ENCODE measurements at regions not wholly inside any gene's neighbourhood (a gene's known extent, or its start where the extent isn't known, plus 50 kb on each side); places are given as distances from the start of the nearest gene placed in this dataset.

GRCh38 chr2:45285311-45285710 lies 276.1 kb upstream of the SIX2 start:
- TF ChIP-seq, protein P1, sequence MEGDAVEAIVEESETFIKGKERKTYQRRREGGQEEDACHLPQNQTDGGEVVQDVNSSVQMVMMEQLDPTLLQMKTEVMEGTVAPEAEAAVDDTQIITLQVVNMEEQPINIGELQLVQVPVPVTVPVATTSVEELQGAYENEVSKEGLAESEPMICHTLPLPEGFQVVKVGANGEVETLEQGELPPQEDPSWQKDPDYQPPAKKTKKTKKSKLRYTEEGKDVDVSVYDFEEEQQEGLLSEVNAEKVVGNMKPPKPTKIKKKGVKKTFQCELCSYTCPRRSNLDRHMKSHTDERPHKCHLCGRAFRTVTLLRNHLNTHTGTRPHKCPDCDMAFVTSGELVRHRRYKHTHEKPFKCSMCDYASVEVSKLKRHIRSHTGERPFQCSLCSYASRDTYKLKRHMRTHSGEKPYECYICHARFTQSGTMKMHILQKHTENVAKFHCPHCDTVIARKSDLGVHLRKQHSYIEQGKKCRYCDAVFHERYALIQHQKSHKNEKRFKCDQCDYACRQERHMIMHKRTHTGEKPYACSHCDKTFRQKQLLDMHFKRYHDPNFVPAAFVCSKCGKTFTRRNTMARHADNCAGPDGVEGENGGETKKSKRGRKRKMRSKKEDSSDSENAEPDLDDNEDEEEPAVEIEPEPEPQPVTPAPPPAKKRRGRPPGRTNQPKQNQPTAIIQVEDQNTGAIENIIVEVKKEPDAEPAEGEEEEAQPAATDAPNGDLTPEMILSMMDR (IDR thresholded peaks at IDR 0.05 in 8 of 11, conservative IDR thresholded peaks at IDR 0.05 in 3 of 11), result no peak
- TF ChIP-seq POLR2A (IDR thresholded peaks at IDR 0.05), result no peak

Measured in spleen (tissue), 7 donors.